ENCODE measurements at regions not wholly inside any gene's neighbourhood (a gene's known extent, or its start where the extent isn't known, plus 50 kb on each side); places are given as distances from the start of the nearest gene placed in this dataset.

DNA sequence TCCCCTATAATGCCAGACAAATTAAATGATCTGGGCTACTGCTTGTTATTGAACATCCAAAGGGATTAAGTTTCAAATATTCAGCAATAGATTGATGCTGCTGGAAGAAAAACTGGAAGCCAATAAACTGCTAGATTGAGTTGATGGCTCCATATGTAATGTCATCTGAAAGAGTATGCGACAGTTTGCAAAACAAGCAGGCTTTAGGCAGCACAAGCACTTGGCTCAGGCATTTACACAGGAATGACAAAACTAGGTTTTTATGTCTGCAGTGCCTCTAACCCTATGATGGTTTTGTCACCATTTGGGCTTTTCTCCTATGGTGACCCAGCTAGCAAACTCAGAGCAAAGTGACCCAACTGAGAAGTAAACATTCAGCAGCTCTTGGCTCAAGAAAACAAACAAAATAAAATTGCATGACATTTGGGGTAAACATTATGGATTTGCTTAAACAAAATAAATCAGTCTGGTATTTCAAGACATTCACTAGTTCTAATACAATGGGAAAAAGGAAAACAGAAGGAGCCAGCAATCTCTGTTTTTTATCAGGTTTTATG is 978.5 kb downstream of the DTWD2 start:
- no peak for DNase-seq (ENCODE audit: low read depth in 4 of 4, low spot score in 2 of 4)

DNA sequence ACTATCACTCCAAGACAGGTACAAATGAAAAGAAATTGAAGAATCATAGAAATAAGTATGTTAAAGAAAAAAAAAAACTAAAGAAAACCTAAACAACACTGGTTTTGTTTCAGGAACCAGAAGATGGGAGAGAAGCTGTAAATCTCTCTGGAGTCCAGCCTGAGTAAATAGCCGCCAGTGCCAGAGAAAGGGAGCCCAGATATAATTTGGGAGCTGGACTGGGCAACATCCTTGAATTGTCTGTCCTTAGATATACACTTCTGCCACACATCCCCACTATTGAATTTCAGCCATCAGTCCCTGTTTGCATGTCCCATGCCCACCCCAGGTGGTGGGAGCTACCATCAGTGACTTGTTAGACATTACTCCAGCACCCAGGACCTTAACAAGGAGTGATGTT is 979.6 kb downstream of the DTWD2 start:
- no peak for DNase-seq (ENCODE audit: low read depth in 4 of 4, low spot score in 2 of 4)

DNA sequence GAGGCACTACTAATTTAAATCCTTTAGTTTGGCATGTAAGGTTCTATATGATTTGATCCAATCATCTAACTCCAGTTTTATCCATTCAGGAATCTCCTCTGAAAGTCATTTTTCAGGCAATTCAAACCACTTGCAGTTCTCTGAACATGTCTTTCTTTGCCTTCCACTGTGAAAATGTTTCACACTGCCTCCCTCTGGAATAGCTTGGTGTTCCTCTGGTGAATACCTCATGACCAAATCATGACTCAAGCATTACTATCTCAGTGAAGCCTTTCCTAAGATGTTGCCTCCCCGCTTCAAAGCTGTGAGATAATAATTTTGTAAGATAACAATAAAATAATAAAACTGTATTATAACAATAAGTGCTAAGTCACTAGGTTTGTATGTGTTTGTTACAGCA is 981.1 kb downstream of the DTWD2 start:
- DNase-seq (ENCODE audit: low read depth in 4 of 4, low spot score in 2 of 4) = no peak

DNA sequence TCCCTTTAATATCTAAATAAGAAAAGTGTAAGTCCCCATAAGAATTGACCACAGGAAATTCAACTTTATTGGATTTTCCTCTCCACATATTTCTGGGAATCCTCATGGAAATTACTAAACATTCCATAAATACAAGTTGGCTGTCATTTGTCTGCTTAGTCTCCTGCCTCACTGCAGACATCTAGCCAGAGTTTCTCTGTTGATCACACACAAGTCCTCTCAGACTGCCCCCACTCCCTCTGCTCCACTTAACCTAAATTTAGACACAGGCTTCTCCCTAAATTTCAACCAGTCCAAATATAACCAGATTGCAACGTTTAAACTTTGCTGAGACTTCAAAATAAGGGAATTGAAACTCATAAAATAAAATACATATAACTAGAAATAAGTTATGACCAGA is 982.1 kb downstream of the DTWD2 start:
- no peak for DNase-seq (ENCODE audit: low read depth in 4 of 4, low spot score in 2 of 4)

DNA sequence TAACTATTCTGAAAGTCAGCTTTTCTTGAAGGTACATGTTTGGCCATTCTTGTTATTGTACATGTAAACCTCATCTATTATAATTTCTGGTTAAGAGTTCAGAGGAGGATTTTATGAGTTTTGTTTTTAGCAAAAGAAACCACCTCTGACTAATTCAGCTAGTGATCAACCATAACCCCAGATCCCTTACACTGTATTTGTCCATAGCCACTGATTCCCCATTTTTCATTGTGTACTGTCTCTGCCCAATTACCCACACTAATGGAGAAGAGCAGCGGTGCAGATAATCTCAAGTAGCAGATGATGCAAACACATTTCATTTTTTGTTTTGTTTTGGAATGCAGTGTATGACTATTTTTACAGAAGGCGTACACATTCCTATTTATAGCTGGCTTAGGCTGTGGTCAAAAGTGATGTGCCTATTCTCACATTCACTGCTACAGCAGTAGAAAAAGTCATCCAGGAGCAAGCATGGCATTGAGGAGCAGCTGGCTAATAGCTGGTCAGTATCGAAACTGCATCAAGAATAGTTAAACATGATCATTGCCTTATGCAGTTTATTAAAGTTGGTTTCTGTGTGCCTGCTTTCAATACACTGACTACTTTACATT is 988.3 kb downstream of the DTWD2 start:
- no peak for DNase-seq (ENCODE audit: low read depth in 4 of 4, low spot score in 2 of 4)

DNA sequence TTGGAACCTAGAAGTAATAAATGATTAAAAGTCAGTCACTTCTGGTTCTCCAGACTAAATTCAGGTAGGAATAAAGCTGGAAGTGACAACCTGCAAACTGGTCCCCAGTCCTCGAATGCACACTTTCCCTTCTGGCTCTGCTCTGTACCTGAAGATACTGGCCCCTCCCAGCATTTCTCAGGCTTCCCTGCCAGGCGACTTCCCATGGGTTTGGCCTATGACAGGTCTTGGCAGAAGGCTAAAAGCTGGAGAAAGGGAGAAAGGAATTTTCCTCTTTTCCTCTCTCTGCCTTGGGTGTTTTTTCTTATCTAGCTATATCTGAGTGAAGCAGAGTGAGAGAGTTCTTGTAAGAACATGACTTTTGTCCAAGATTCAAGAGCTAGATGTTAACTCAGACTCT is 1005.7 kb downstream of the DTWD2 start:
- no peak for DNase-seq (ENCODE audit: low read depth in 4 of 4, low spot score in 2 of 4)

DNA sequence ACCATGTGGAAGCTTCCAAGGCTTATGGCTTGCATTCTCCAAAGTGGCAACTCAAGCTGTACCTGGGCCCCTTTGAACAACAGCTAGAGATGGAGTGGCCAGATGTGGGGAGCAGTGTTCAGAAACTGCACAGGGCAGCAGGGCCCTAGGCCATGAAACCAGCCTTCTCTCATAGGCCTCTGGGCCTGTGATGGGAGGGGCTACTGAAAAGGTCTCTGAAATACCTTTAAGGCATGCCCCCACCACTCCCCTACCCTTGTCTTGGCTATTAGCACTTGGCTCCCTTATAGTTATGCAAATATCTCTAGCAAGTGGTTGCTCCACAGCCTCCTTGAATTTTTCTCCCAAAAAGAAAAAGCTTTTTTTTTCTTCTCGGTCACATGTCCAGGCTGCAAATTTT is 1014.6 kb downstream of the DTWD2 start:
- DNase-seq (ENCODE audit: low read depth in 4 of 4, low spot score in 2 of 4) = no peak

DNA sequence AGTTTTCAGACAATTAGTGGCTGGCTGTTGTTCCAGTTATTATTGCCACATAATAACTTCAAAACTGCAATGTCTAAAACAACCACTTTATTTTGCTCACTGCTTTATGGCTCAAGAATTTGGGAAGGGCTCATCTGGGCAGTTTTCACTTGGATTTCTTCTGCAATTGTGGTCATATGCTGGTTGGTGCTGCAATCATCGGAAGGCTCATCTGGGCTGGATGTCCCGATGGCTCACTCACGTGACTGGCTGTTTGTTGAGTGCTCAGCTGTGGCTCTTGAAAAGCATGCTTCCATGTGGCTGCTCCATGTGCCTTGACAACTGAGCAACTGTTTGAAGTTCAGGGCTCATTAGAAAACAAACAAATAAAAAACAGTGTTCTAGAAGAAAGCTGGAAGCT is 1032.5 kb downstream of the DTWD2 start:
- DNase-seq (ENCODE audit: low read depth in 4 of 4, low spot score in 2 of 4) = no peak

DNA sequence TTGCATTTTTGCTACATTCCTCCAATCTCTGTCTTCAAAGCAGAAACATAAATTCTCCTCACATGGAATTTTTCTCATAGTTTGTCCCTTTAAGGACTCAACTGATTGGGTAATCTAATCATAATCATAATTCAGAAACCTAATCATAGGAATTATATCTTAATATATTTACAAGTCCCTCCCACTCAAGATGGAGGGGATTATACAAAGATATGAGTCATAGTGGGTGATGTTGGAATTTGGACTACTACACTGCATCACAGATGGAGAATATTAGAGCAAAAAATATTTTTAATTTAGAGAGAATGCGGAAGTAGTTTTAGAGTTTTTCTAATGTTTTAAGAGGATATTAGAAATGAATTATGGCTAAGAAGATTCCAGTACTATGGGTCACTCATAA is 1034.0 kb downstream of the DTWD2 start:
- no peak for DNase-seq (ENCODE audit: low read depth in 4 of 4, low spot score in 2 of 4)

DNA sequence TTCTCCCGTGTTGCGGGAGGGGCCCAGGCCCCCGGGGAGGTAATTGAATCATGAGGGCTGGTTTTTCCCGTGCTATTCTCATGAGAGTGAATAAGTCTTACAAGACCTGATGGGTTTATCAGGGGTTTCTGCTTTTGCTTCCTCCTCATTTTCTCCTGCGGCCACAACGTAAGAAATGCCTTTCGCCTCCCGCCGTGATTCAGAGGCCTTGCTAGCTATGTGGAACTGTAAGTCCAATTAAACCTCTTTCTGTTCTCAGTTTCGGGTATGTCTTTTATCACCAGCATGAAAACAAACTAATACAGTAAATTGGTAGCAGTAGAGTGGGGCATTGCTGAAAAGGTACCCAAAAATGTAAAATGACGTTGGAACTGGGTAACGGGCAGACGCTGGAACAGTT is 1035.1 kb downstream of the DTWD2 start:
- DNase-seq (ENCODE audit: low read depth in 4 of 4, low spot score in 2 of 4) = no peak

DNA sequence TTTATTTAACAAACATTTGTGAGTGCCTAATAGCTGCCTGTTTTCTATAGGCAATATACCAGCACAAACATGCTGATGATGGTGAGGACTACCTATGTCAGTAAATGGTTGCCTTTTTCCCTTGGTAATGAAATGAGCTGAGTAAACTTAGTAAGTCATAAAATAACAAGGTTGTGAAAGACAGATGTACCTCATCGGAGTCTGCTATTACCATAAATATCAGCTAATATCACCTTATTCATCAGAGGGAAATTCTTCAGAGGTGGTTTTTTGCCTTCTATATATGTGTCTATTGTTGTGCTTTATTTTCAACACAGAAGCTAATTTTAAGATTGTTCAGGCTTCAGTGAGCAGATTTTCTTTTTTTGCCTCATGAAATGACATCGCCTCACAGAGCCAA is 1040.5 kb downstream of the DTWD2 start:
- no peak for DNase-seq (ENCODE audit: low read depth in 4 of 4, low spot score in 2 of 4)

DNA sequence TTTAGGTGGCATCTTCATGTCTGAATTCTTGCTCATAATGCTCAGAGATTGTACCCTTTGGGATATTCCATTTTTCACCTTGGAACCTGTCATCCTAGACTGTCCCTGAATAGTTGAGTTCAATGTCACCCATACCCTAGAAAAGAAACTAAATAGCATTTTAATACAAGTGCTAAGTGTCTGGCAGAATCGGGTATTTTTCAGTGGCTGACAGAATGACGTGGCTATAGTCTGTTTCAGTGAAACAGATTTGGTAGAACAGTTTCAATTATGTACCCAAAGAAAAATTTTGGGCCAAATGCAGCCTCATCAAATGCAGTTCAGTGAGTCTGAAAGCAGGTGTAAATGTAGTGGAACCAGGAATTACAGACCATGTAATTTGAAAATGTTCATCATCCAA is 1041.2 kb downstream of the DTWD2 start:
- DNase-seq (ENCODE audit: low read depth in 4 of 4, low spot score in 2 of 4) = no peak

DNA sequence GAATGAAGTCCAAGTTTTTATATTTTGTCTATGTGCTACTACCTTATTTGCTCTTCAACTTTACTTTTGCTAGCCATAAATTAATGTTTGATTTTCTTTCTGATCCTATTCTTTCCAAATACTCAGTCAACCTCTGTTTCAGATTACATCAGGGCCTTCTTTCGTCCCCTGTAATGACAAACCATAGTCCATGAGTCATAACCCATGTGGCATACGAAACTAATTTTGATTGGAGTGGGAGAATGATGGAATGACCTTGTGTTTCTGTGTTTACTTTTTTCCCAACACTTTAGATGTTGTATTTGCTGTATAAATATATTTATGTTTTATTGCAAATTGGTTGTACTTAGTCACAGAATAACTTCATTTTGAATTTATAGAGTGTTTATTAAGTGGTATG is 1043.1 kb downstream of the DTWD2 start:
- DNase-seq (ENCODE audit: low read depth in 4 of 4, low spot score in 2 of 4) = no peak

DNA sequence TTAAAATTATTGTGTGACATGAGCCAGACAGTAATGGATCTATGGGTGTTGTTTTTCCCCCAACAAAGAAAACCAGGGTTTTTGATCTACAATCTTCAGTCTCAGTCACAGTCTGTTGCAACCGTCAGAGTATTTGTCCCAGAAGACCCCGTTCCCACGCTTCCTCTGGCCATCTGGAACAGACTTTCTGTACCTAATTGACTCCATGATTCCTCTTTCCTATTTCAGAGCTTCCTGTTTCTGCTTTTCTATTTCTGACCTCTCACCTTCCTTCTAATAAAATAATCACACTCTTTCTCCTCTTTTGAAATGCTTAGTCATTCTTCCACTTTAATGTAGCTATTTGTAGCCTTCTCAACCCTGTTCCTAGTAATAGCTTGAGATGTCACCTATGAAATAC is 1044.8 kb downstream of the DTWD2 start:
- DNase-seq (ENCODE audit: low read depth in 4 of 4, low spot score in 2 of 4) = no peak

DNA sequence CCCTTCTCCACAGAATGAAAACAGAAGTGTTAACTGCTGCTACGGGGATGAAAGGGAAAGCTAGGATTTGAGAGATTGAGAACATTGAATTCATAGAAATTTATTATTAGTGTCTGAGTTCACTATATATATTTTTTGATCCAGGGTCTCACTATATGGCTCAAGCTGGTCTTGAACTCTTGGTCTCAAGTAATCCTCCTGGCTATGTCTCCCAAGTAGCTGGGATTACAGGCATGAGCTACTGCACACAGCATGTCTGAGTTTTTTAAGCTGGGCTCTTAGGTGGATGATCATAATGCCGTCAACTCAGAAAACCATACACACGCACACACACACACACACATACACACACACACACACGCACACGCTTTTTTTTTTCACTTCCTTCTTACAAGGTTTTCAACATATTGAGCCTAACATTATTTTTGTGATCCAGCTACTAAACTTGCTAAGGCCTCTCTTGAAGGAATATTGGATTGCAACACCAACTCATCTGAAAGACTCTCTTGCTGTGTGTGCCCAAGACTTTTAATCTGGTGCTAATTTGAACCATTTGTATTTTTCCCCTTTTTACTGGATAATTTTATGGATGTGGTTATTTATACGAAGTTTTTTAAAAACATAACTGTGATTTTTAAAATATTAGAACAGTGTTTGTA is 1045.4 kb downstream of the DTWD2 start:
- DNase-seq (ENCODE audit: low read depth in 4 of 4, low spot score in 2 of 4) = no peak

DNA sequence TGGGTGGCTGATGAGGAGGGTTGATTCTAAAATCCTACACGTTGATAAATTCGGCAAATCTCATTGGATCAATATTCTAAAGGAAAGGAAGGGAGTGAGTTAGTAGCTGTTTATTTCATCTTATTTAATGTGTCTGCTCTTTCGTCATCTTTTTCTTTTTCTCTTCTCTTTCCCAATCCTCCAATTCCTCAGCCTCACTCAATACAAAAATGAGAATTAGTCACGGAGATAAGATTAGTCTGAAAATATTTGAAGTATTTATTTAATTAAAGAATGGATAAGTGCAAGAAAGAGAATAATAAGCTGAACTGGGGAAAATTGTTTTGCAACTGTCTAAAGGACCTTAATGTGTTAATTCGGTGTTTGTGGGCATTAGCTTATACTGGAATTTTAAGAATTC is 1095.1 kb downstream of the DTWD2 start:
- DNase-seq (ENCODE audit: low read depth in 4 of 4, low spot score in 2 of 4) = no peak

DNA sequence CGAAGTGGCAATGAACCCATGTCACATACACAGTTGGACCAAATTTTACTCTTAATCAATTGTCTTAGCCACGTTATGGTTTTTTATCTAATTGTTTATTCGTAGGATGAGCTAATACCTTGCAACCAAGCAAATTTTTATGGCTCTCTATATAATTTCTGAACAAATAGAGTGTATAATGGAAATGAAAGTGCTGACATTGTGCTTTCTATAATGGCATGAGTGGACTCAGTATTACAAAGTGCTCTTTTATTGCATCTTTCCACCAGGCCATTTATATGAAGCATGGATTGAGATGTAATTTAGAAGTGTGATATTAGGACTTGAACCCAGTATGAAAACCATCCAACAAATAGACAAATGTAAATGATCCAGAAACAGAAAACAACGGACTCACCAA is 1096.0 kb downstream of the DTWD2 start:
- no peak for DNase-seq (ENCODE audit: low read depth in 4 of 4, low spot score in 2 of 4)

DNA sequence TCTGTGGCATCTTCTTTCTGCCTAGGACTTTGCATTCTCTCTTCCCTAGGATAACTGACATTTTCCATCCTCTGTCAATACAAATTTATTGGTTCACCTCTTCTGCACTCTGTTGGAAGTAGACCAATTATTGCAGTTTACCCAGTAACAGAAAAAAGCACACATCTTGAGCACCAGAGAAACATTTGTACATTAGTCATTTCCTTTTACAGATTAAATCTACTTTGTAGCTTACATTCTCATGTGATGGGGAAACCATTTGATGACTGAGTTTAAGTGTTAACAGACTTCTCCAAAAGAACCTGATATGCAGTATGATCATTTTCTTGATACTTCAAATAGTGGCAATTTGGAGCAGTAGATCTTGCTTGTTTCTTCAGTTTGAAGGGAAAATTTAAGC is 1098.8 kb downstream of the DTWD2 start:
- no peak for DNase-seq (ENCODE audit: low read depth in 4 of 4, low spot score in 2 of 4)

DNA sequence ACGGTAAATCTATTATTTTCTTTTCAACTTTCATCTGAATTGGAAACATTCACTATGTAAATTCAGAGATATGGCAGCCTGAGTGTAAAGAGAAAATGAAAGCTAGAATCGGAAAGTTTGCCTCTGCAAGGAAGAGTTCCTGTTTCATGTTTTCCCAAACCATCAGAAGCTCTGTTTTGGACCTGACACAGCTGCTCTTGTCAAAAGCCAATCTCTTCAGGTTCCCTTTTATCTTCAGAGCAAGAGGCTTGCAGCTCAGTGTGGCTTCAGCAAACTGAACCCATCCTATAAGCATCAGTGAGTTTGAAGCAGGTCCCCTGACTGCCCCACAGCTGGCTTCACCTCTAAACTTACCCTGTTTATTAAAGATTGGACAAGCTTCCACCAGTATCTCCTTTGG is 1099.7 kb downstream of the DTWD2 start:
- no peak for DNase-seq (ENCODE audit: low read depth in 4 of 4, low spot score in 2 of 4)

DNA sequence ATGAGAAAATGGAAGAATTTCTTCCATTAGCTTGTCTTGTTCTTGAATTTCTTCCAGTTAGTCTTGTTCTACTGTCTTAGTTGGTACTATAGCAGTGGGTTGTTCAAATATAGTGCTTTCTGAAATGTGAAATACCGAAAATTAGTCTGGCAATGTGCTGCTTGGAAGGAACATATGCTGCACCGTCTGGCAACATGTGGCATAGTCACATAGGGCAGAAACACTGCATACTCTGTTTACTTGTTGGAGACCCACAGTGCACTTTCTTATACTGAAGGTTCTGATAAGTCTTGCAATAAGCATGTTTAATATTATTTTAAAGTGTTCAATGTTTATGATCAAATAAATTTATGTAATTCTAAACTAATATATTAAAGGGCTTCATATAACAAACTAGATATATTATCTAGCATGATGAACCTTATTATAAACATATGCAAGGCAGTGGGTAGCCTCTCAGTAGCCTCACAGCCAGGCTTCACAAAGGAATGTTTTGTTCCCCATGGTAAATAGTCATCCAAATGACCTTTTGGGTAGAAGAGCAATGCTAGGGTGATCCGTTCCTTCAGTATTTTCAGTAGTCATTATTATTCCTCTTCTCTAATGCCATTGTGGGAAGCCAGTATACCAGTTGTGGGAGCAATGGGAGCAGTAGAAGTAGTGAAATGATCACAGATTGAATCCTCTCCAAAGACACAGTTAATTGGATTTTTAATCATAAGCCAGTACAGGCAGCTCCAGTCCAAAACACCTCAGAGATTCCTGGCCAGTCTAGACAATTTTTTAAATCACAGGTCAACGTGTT is 1106.7 kb downstream of the DTWD2 start:
- no peak for DNase-seq (ENCODE audit: low read depth in 4 of 4, low spot score in 2 of 4)

DNA sequence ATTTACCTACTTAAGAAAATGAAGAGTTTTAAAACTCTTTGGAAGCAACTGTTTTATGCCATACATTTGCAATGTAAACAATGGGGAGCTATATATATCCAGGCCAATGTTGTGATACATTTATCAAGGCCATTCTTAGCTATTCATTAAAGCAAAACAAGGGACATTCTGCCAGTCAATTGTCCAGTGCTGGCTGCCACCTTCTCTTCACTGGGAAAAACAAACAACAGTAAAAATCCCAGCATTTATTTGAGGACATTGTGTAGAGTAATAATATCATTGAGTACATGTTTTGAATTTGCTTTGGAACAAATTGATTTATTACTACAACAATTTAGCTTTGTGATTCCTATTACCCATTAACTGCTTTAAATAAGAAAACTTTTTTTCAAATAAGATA is 1107.4 kb downstream of the DTWD2 start:
- DNase-seq (ENCODE audit: low read depth in 4 of 4, low spot score in 2 of 4) = no peak

DNA sequence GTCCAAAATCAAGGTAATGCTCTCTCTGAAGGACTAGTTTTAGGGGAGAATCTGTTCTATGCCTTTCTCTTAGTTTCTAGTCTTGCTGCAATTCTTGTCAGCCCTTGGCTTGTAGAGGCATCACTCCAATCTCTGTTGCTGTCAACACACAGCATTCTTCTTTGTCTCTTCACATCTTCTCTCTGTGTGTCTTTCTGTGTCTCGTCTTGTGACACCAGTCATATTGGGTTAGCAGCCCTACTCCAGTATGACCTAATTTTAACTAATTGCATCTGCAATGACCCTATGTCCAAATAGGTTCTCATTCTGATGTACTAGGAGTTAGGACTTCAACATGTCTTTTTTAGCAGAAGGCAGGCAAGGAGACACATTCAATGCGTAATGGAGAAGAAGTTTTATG is 1110.6 kb downstream of the DTWD2 start:
- DNase-seq (ENCODE audit: low read depth in 4 of 4, low spot score in 2 of 4) = no peak

All from left renal cortex interstitium (tissue), 4 donors.